OCI-LY7 (cell line): ENCODE measurements at regions not wholly inside any gene's neighbourhood (a gene's known extent, or its start where the extent isn't known, plus 50 kb on each side); places are given as distances from the start of the nearest gene placed in this dataset.

Source experiments
- BruUV-seq: library from RNA; stranded (reverse); fragments of 400-500 nt; replicated peaks from 2 replicates; lab custom pipeline; 2021; lab: Mats Ljungman, UMichigan
- CTCF ChIA-PET: fragments of 300-600 bp; sonication (Branson Sonifier 250); formaldehyde crosslinking; loops from one replicate; lab custom pipeline; 2022; ENCODE audit warnings: antibody characterized with exemption; ENCODE audit not compliant: unreplicated experiment; lab: Charles Lee
- POLR2A ChIA-PET: fragments of 300-600 bp; sonication (Branson Sonifier 250); formaldehyde crosslinking; loops from one replicate; lab custom pipeline; 2022; ENCODE audit warnings: antibody characterized with exemption; lab: Charles Lee
- DNase-seq: peaks from one replicate; pipeline ENCODE4 v3.0.0-alpha.2; 2015; ENCODE audit warnings: low spot score
- H2AFZ ChIP-seq: fragments of 200-600 bp; sonication (generic), shearing (Covaris generic); 2 replicates; pipeline ENCODE4 v1.6.1; 2014; ENCODE audit warnings: mild to moderate bottlenecking, antibody characterized with exemption, low read length, moderate library complexity
- H3K27ac ChIP-seq: fragments of 200-600 bp; sonication (generic); 2 replicates; pipeline ENCODE4 v1.5.1; 2014; ENCODE audit warnings: mixed run types, low read depth, mild to moderate bottlenecking, moderate library complexity, low read length, inconsistent platforms; ENCODE audit not compliant: poor library complexity, severe bottlenecking
- H3K36me3 ChIP-seq: fragments of 200-600 bp; sonication (generic); 2 replicates; pipeline ENCODE4 v1.6.1; 2014; ENCODE audit warnings: mild to moderate bottlenecking, antibody characterized with exemption, low read length, moderate library complexity, mixed read lengths; ENCODE audit not compliant: insufficient read depth
- H3K4me1 ChIP-seq: fragments of 200-600 bp; sonication (generic); 2 replicates; pipeline ENCODE4 v1.5.1; 2014; ENCODE audit warnings: mild to moderate bottlenecking, low read length; ENCODE audit not compliant: insufficient read depth, poor library complexity, severe bottlenecking
- H3K4me2 ChIP-seq: fragments of 200-600 bp; sonication (generic); 2 replicates; pipeline ENCODE4 v1.6.1; 2014; ENCODE audit warnings: mild to moderate bottlenecking, low read length
- H3K4me3 ChIP-seq: fragments of 200-600 bp; sonication (generic); 2 replicates; pipeline ENCODE4 v1.5.1; 2014; ENCODE audit warnings: mild to moderate bottlenecking, low read depth, low read length; ENCODE audit not compliant: poor library complexity, severe bottlenecking
- H3K79me2 ChIP-seq: fragments of 200-600 bp; sonication (generic); 2 replicates; pipeline ENCODE4 v1.6.1; 2016; ENCODE audit warnings: low read depth, mild to moderate bottlenecking, low read length, moderate library complexity, mixed read lengths; ENCODE audit not compliant: insufficient read depth
- H3K9me2 ChIP-seq: fragments of 200-600 bp; sonication (generic); 2 replicates; pipeline ENCODE4 v1.6.1; 2016; ENCODE audit warnings: mild to moderate bottlenecking, low read length, mixed read lengths; ENCODE audit not compliant: insufficient read depth
- H3K9me3 ChIP-seq: fragments of 200-600 bp; sonication (generic); 2 replicates; pipeline ENCODE4 v1.6.1; 2014; ENCODE audit warnings: mild to moderate bottlenecking, mixed run types, low read length, mixed read lengths
- H4K20me1 ChIP-seq: fragments of 200-600 bp; sonication (generic); 2 replicates; pipeline ENCODE4 v1.6.1; 2014; ENCODE audit warnings: mild to moderate bottlenecking, antibody characterized with exemption, low read length, moderate library complexity, mixed read lengths; ENCODE audit not compliant: insufficient read depth
- EZH2phosphoT487 ChIP-seq: fragments of 200-600 bp; sonication (generic); IDR thresholded peaks from 2 replicates; pipeline ENCODE4 v1.6.1; 2018; ENCODE audit warnings: low read depth, borderline replicate concordance, mild to moderate bottlenecking, mixed run types, antibody characterized with exemption, low read length, moderate library complexity, mixed read lengths
- intact Hi-C: fragments of 100-400 bp; cut with micrococcal nuclease; formaldehyde crosslinking; loops from one replicate; pipeline ENCODE4 v1.10.0; 2022; ENCODE audit not compliant: unreplicated experiment
- TF ChIP-seq, protein P1 (sequence below): fragments of 200-600 bp; sonication (generic); conservative IDR thresholded peaks from 2 replicates; pipeline ENCODE4 v1.5.1; 2014; ENCODE audit warnings: mild to moderate bottlenecking, antibody characterized with exemption, low read length, moderate library complexity, mixed read lengths

DNA sequence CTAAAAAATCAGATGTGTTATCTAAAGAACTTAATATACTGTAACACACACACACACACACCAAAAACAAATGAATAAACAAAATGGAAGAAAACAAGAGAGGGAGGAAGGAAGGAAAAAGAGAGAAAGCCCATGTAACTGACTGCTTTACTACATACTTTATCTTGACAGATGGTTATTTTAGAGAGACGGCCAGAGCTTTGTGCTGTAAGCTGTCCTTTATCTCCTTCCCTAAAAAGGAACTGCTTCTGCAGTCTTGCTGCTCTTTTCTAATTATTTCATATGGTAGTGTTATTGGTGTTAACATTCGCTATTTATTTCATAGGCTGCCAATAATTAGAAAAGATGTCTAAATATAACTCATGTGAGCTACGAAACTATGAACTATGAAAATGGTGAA lies 1384.6 kb downstream of the MRPL39 start:
- Histone ChIP-seq H3K4me3 (no peak overlapping the region), H3K4me2 (no peak overlapping the region), H3K9me3 (peaks cover 39% of the 10 kb centered on the region), H4K20me1 (no peaks in the 10 kb centered on the region), H3K36me3 (no peaks in the 10 kb centered on the region), H3K27ac (no peak overlapping the region), H3K4me1 (no peaks in the 10 kb centered on the region), H3K9me2 (no peaks in the 10 kb centered on the region), H2AFZ (no peak overlapping the region), H3K79me2 (no peaks in the 10 kb centered on the region)
- ChIA-PET CTCF (no interaction called here), POLR2A (interaction anchor here (0.6 to 1.2 kb wide), 2 partner anchors 19 to 160 kb away, joined by 3 read pairs; no protein-coding TSS in a partner anchor)
- no TSS peak for BruUV-seq
- no peak for TF ChIP-seq EZH2phosphoT487
- TF ChIP-seq, protein P1, sequence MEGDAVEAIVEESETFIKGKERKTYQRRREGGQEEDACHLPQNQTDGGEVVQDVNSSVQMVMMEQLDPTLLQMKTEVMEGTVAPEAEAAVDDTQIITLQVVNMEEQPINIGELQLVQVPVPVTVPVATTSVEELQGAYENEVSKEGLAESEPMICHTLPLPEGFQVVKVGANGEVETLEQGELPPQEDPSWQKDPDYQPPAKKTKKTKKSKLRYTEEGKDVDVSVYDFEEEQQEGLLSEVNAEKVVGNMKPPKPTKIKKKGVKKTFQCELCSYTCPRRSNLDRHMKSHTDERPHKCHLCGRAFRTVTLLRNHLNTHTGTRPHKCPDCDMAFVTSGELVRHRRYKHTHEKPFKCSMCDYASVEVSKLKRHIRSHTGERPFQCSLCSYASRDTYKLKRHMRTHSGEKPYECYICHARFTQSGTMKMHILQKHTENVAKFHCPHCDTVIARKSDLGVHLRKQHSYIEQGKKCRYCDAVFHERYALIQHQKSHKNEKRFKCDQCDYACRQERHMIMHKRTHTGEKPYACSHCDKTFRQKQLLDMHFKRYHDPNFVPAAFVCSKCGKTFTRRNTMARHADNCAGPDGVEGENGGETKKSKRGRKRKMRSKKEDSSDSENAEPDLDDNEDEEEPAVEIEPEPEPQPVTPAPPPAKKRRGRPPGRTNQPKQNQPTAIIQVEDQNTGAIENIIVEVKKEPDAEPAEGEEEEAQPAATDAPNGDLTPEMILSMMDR: no peak
- no peak for DNase-seq
- intact Hi-C loops: no loop called here

DNA sequence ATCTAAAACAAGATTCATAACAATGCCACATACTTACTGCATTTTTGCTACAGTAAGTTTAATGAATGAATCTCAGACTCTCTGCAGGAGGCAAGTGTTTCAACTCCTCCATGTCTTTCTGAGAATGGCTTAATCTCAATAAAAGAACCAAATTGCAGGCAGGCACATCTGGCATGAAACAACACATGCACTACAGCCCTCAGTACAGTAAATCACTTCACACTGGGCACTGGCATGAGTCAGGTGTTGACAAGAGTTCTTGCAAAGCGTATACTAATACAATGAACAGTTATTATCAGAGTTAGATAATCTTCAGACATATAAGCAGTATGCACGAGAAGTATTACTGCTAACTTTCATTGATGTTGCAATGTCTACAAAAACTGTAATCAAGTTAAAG lies 1386.8 kb downstream of the MRPL39 start:
- H3K4me2 ChIP-seq: no peak overlapping the region
- ChIA-PET POLR2A (no interaction called here), CTCF (no interaction called here)
- peaks cover 21% of the 10 kb centered on the region for H3K9me3 ChIP-seq
- TF ChIP-seq EZH2phosphoT487: no peak
- TF ChIP-seq, protein P1: no peak
- no peaks in the 10 kb centered on the region for H4K20me1 ChIP-seq
- no peak for DNase-seq
- H3K79me2 ChIP-seq: no peaks in the 10 kb centered on the region
- H3K36me3 ChIP-seq: no peaks in the 10 kb centered on the region
- H3K27ac ChIP-seq: no peak overlapping the region
- BruUV-seq: no TSS peak
- H3K4me3 ChIP-seq: no peak overlapping the region
- intact Hi-C loops: no loop called here
- H3K4me1 ChIP-seq: no peaks in the 10 kb centered on the region
- H2AFZ ChIP-seq: no peak overlapping the region
- H3K9me2 ChIP-seq: no peaks in the 10 kb centered on the region

DNA sequence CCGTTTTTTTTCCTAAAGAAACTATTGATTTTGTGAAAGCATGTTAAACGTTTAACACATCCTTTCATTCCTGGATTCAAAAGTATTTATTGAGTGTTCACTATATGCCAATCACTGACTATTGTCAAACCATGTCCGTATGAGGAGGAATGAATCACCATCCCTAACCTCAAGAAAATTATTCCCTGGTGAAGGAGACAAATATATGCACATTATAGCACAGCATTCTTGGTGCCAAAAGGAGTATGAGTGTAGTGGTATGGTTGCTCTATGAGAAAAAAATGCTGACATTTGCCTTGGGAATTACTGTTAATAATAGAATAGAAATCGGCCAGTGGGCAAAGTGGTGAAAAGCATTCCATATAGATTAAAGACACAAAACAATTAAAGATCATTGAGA lies 1390.1 kb downstream of the MRPL39 start:
- no TSS peak for BruUV-seq
- no peak overlapping the region for H2AFZ ChIP-seq
- H3K4me1 ChIP-seq: no peaks in the 10 kb centered on the region
- no peak overlapping the region for H3K4me3 ChIP-seq
- H3K27ac ChIP-seq: no peak overlapping the region
- H4K20me1 ChIP-seq: no peaks in the 10 kb centered on the region
- TF ChIP-seq EZH2phosphoT487: no peak
- intact Hi-C loops: no loop called here
- ChIA-PET POLR2A (no interaction called here), CTCF (no interaction called here)
- DNase-seq: no peak
- no peaks in the 10 kb centered on the region for H3K36me3 ChIP-seq
- H3K9me2 ChIP-seq: no peaks in the 10 kb centered on the region
- no peak overlapping the region for H3K4me2 ChIP-seq
- H3K9me3 ChIP-seq: peaks cover 12% of the 10 kb centered on the region
- no peaks in the 10 kb centered on the region for H3K79me2 ChIP-seq
